HepG2 (cell line): ENCODE measurements at regions not wholly inside any gene's neighbourhood (a gene's known extent, or its start where the extent isn't known, plus 50 kb on each side); places are given as distances from the start of the nearest gene placed in this dataset.

Source experiments
- ELF1 ChIP-seq: sonication (generic); formaldehyde crosslinking; IDR thresholded peaks from 2 replicates; pipeline ENCODE4 v1.4.0; 2020; ENCODE audit warnings: missing genetic modification reagents
- FOXK1 ChIP-seq: sonication (generic); formaldehyde crosslinking; IDR thresholded peaks from 2 replicates; pipeline ENCODE4 v1.4.0; 2020; ENCODE audit warnings: low read depth, missing genetic modification reagents, borderline replicate concordance
- FOXP1 ChIP-seq, 2 experiments: fragments of 450-650 bp in 1 of 2; IDR thresholded peaks; 2 replicates each; pipeline ENCODE4 v1.6.1; 2017 to 2018; ENCODE audit warnings: antibody characterized with exemption in 1 of 2
- GRHL1 ChIP-seq: sonication (generic); formaldehyde crosslinking; conservative IDR thresholded peaks from 2 replicates; pipeline ENCODE4 v1.8.0; 2022; ENCODE audit warnings: missing genetic modification reagents
- PHB2 ChIP-seq: fragments of 450-650 bp; IDR thresholded peaks from 2 replicates; pipeline ENCODE4 v1.6.1; 2018; ENCODE audit not compliant: partially characterized antibody
- ZBTB40 ChIP-seq, 2 experiments: fragments of 450-650 bp in 1 of 2; sonication (generic) in 1 of 2; formaldehyde crosslinking in 1 of 2; IDR thresholded peaks; 2 replicates each; pipeline versions ENCODE4 v1.6.1 to v1.8.0; 2016 to 2022; ENCODE audit warnings: antibody characterized with exemption in 1 of 2, mild to moderate bottlenecking in 1 of 2, missing genetic modification reagents in 1 of 2

GRCh38 chr21:7951854-7952519, 2569.4 kb upstream of the TPTE start (continued):
- TF ChIP-seq ZBTB40 (IDR thresholded peaks at IDR 0.05) (peak; percentile 15; the same call in 1 of the 2 replicates), ZBTB40 (CRISPR knock-in tag; IDR thresholded peaks at IDR 0.05) (no peak), FOXP1 (IDR thresholded peaks at IDR 0.05) (peak; percentile 3; the same call in 1 of the 2 replicates), FOXP1 (CRISPR knock-in tag; IDR thresholded peaks at IDR 0.05) (no peak), FOXK1 (CRISPR knock-in tag) (no peak), GRHL1 (CRISPR knock-in tag) (no peak), ELF1 (no peak), PHB2 (peak; percentile 77)
